GM23248 (cell line): ENCODE measurements at regions not wholly inside any gene's neighbourhood (a gene's known extent, or its start where the extent isn't known, plus 50 kb on each side); places are given as distances from the start of the nearest gene placed in this dataset.
A peak's percentile ranks its signal among the peaks of the same experiment; 100 is the strongest.

ENCODE experiments used
- DNase-seq: peaks from one replicate; pipeline ENCODE4 v3.0.0-alpha.2; 2015
- H2AFZ ChIP-seq: fragments of 200-600 bp; sonication (generic); 2 replicates; pipeline ENCODE4 v1.6.1; 2016; ENCODE audit warnings: antibody characterized with exemption
- H3F3A ChIP-seq: fragments of 200-600 bp; sonication (generic); 2 replicates; pipeline ENCODE4 v1.6.1; 2016; ENCODE audit warnings: mild to moderate bottlenecking, antibody characterized with exemption, mixed run types; ENCODE audit not compliant: insufficient read depth
- H3K27ac ChIP-seq: fragments of 200-600 bp; sonication (generic); 2 replicates; pipeline ENCODE4 v1.5.1; 2016; ENCODE audit warnings: mild to moderate bottlenecking
- H3K27me3 ChIP-seq: fragments of 200-600 bp; sonication (generic); replicated peaks from 2 replicates; pipeline ENCODE4 v1.6.1; 2016; ENCODE audit warnings: mild to moderate bottlenecking; ENCODE audit not compliant: insufficient read depth
- H3K36me3 ChIP-seq: fragments of 200-600 bp; sonication (generic); 2 replicates; pipeline ENCODE4 v1.6.1; 2016; ENCODE audit warnings: low read depth, mild to moderate bottlenecking
- H3K4me1 ChIP-seq: fragments of 200-600 bp; sonication (generic); 2 replicates; pipeline ENCODE4 v1.6.1; 2016; ENCODE audit warnings: mild to moderate bottlenecking; ENCODE audit not compliant: insufficient read depth
- H3K4me2 ChIP-seq: fragments of 200-600 bp; sonication (generic); one replicate; pipeline ENCODE4 v1.6.1; 2016; ENCODE audit warnings: mild to moderate bottlenecking; ENCODE audit not compliant: unreplicated experiment
- H3K4me3 ChIP-seq: fragments of 200-600 bp; sonication (generic); 2 replicates; pipeline ENCODE4 v1.5.1; 2016; ENCODE audit warnings: mild to moderate bottlenecking
- H3K79me2 ChIP-seq: fragments of 200-600 bp; sonication (generic); 2 replicates; pipeline ENCODE4 v1.6.1; 2016; ENCODE audit warnings: mild to moderate bottlenecking; ENCODE audit not compliant: insufficient read depth
- H3K9ac ChIP-seq: fragments of 200-600 bp; sonication (generic); 2 replicates; pipeline ENCODE4 v1.6.1; 2016; ENCODE audit warnings: mild to moderate bottlenecking
- H3K9me2 ChIP-seq: fragments of 200-600 bp; sonication (generic); 2 replicates; pipeline ENCODE4 v1.6.1; 2016; ENCODE audit warnings: mixed run types, mild to moderate bottlenecking, moderate library complexity; ENCODE audit not compliant: insufficient read depth
- H3K9me3 ChIP-seq: fragments of 200-600 bp; sonication (generic); one replicate; pipeline ENCODE4 v1.6.1; 2017; ENCODE audit warnings: low read depth
- H4K20me1 ChIP-seq: fragments of 200-600 bp; sonication (generic); 2 replicates; pipeline ENCODE4 v1.6.0; 2016; ENCODE audit not compliant: insufficient read depth
- EZH2 ChIP-seq: fragments of 200-600 bp; sonication (generic); IDR thresholded peaks from 2 replicates; pipeline ENCODE4 v1.6.1; 2018; ENCODE audit warnings: antibody characterized with exemption, mild to moderate bottlenecking; ENCODE audit not compliant: insufficient read depth, poor library complexity, severe bottlenecking
- EZH2phosphoT487 ChIP-seq: fragments of 200-600 bp; sonication (generic); IDR thresholded peaks from 2 replicates; pipeline ENCODE4 v1.6.1; 2018; ENCODE audit warnings: antibody characterized with exemption, moderate library complexity, mild to moderate bottlenecking, low read depth; ENCODE audit not compliant: insufficient read depth
- WGBS, 2 experiments: methylation state at CpG; one replicate each; pipeline ENCODE4 v1.1.6; 2015 to 2017; ENCODE audit warnings: low lambda C conversion rate in 2 of 2, low coverage in 1 of 2; ENCODE audit errors: missing lambda C conversion rate in 2 of 2; 5-methylcytosine and 5-hydroxymethylcytosine counted together
- in situ Hi-C: fragments of 300-500 bp; cut with MboI; formaldehyde crosslinking; loops from 2 replicates; pipeline ENCODE4 v1.15.0; 2020

GRCh38 chr1:228830954-228831481 is 95.7 kb downstream of the RHOU start:
- H3K9me2 ChIP-seq = no peaks in the 10 kb centered on the region
- no peaks in the 10 kb centered on the region for H3K79me2 ChIP-seq
- no peaks in the 10 kb centered on the region for H3F3A ChIP-seq
- no peak overlapping the region for H2AFZ ChIP-seq
- no peak overlapping the region for H3K9ac ChIP-seq
- no peaks in the 10 kb centered on the region for H3K36me3 ChIP-seq
- DNase-seq = peak; percentile 60
- H3K4me1 ChIP-seq = no peaks in the 10 kb centered on the region
- H3K4me2 ChIP-seq = no peak overlapping the region
- in situ Hi-C loops = no loop called here
- WGBS, 2 experiments = 36 to 38% methylated on average over 7 of the region's 7 CpGs
- no peaks in the 10 kb centered on the region for H3K9me3 ChIP-seq
- no peak overlapping the region for H3K4me3 ChIP-seq
- peaks cover 36% of the 10 kb centered on the region for H3K27me3 ChIP-seq
- H4K20me1 ChIP-seq = no peaks in the 10 kb centered on the region
- TF ChIP-seq EZH2 (no peak), EZH2phosphoT487 (no peak)
- H3K27ac ChIP-seq = no peak overlapping the region

GRCh38 chr1:228833911-228834688 is 98.8 kb downstream of the RHOU start:
- peaks cover 4% of the 10 kb centered on the region; the same call in 1 of the 2 replicates for H3F3A ChIP-seq
- no peak overlapping the region for H3K27ac ChIP-seq
- H3K27me3 ChIP-seq = peaks cover 15% of the 10 kb centered on the region
- H3K9me3 ChIP-seq = no peaks in the 10 kb centered on the region
- H3K9ac ChIP-seq = no peak overlapping the region
- H3K4me2 ChIP-seq = no peak overlapping the region
- H3K9me2 ChIP-seq = no peaks in the 10 kb centered on the region
- peaks cover 10% of the 10 kb centered on the region; the same call in 1 of the 2 replicates for H3K4me1 ChIP-seq
- H3K79me2 ChIP-seq = no peaks in the 10 kb centered on the region
- no peaks in the 10 kb centered on the region for H3K36me3 ChIP-seq
- 15 to 16% methylated on average over 13 of the region's 13 CpGs for WGBS, 2 experiments
- no peak for DNase-seq
- in situ Hi-C loops = no loop called here
- H4K20me1 ChIP-seq = no peaks in the 10 kb centered on the region
- no peak overlapping the region for H2AFZ ChIP-seq
- no peak overlapping the region for H3K4me3 ChIP-seq
- TF ChIP-seq EZH2phosphoT487 (no peak), EZH2 (no peak)

- in situ Hi-C loops = no loop called here
Observed at GRCh38 chr1:228835456-228835855, 100.2 kb downstream of the RHOU start.

GRCh38 chr1:228835911-228836310 is 100.6 kb downstream of the RHOU start:
- H3K27ac ChIP-seq = no peak overlapping the region
- no peaks in the 10 kb centered on the region for H3K79me2 ChIP-seq
- H3K9me3 ChIP-seq = no peaks in the 10 kb centered on the region
- WGBS, 2 experiments = 73 to 76% methylated on average over 3 of the region's 3 CpGs
- H3K9ac ChIP-seq = no peak overlapping the region
- H3K36me3 ChIP-seq = no peaks in the 10 kb centered on the region
- no peak for TF ChIP-seq EZH2
- TF ChIP-seq EZH2phosphoT487 = no peak
- H2AFZ ChIP-seq = no peak overlapping the region
- H3K4me3 ChIP-seq = no peak overlapping the region
- H3K9me2 ChIP-seq = no peaks in the 10 kb centered on the region
- peaks cover 10% of the 10 kb centered on the region; the same call in 1 of the 2 replicates for H3K4me1 ChIP-seq
- no peaks in the 10 kb centered on the region for H4K20me1 ChIP-seq
- H3K4me2 ChIP-seq = no peak overlapping the region
- no peak for DNase-seq
- H3F3A ChIP-seq = peaks cover 4% of the 10 kb centered on the region; the same call in 1 of the 2 replicates
- in situ Hi-C loops = no loop called here
- H3K27me3 ChIP-seq = peaks cover 15% of the 10 kb centered on the region

More at GRCh38 chr1:228835456-228835855, 100.2 kb downstream of the RHOU start:
- Histone ChIP-seq H3K27me3 (peaks cover 15% of the 10 kb centered on the region), H3K4me3 (no peak overlapping the region), H4K20me1 (no peaks in the 10 kb centered on the region), H3K9me2 (no peaks in the 10 kb centered on the region), H3F3A (peaks cover 4% of the 10 kb centered on the region; the same call in 1 of the 2 replicates), H3K79me2 (no peaks in the 10 kb centered on the region), H3K36me3 (no peaks in the 10 kb centered on the region), H3K9me3 (no peaks in the 10 kb centered on the region), H3K4me2 (no peak overlapping the region), H3K9ac (no peak overlapping the region), H3K4me1 (peaks cover 10% of the 10 kb centered on the region; the same call in 1 of the 2 replicates), H3K27ac (no peak overlapping the region), H2AFZ (no peak overlapping the region)
- no peak for TF ChIP-seq EZH2
- 76 to 77% methylated on average over 5 of the region's 5 CpGs for WGBS, 2 experiments
- DNase-seq = no peak
